ENCODE measurements at regions not wholly inside any gene's neighbourhood (a gene's known extent, or its start where the extent isn't known, plus 50 kb on each side); places are given as distances from the start of the nearest gene placed in this dataset.
"Not testable (repeated sequence)": the region's sequence is repeated elsewhere in the genome, so short reads cannot be mapped to it uniquely, and the experiment has no call there.

GRCh38 chr5:67996596-67996995, 219.0 kb upstream of the PIK3R1 start:
- no peak for DNase-seq (ENCODE audit: low read depth in 4 of 4, low spot score in 2 of 4)

GRCh38 chr5:67992923-67993322, 222.6 kb upstream of the PIK3R1 start:
- DNase-seq (ENCODE audit: low read depth in 4 of 4, low spot score in 2 of 4): no peak

GRCh38 chr5:67989456-67989855, 226.1 kb upstream of the PIK3R1 start:
- no peak for DNase-seq (ENCODE audit: low read depth in 4 of 4, low spot score in 2 of 4)

- DNase-seq (ENCODE audit: low read depth in 4 of 4, low spot score in 2 of 4): no peak
Observed at GRCh38 chr5:67986761-67987160, 228.8 kb upstream of the PIK3R1 start.

GRCh38 chr5:67985686-67986387, 229.7 kb upstream of the PIK3R1 start:
- DNase-seq (ENCODE audit: low read depth in 4 of 4, low spot score in 2 of 4): no peak

GRCh38 chr5:67984546-67984945, 231.0 kb upstream of the PIK3R1 start:
- DNase-seq (ENCODE audit: low read depth in 4 of 4, low spot score in 2 of 4): no peak

- no peak for DNase-seq (ENCODE audit: low read depth in 4 of 4, low spot score in 2 of 4)
Observed at GRCh38 chr5:67983251-67984110, 232.1 kb upstream of the PIK3R1 start.

GRCh38 chr5:67982160-67982559, 233.4 kb upstream of the PIK3R1 start:
- not testable (repeated sequence) for DNase-seq (ENCODE audit: low read depth in 4 of 4, low spot score in 2 of 4)

GRCh38 chr5:67978171-67978570, 237.4 kb upstream of the PIK3R1 start:
- no peak for DNase-seq (ENCODE audit: low read depth in 4 of 4, low spot score in 2 of 4)

GRCh38 chr5:67976891-67977601, 238.5 kb upstream of the PIK3R1 start:
- DNase-seq (ENCODE audit: low read depth in 4 of 4, low spot score in 2 of 4): no peak

- no peak for DNase-seq (ENCODE audit: low read depth in 4 of 4, low spot score in 2 of 4)
Observed at GRCh38 chr5:67976181-67976580, 239.4 kb upstream of the PIK3R1 start.

GRCh38 chr5:67974471-67974870, 241.1 kb upstream of the PIK3R1 start:
- no peak for DNase-seq (ENCODE audit: low read depth in 4 of 4, low spot score in 2 of 4)

- no peak for DNase-seq (ENCODE audit: low read depth in 4 of 4, low spot score in 2 of 4)
Observed at GRCh38 chr5:67974054-67974453, 241.5 kb upstream of the PIK3R1 start.

GRCh38 chr5:67971971-67972821, 243.4 kb upstream of the PIK3R1 start:
- no peak for DNase-seq (ENCODE audit: low read depth in 4 of 4, low spot score in 2 of 4)

- no peak for DNase-seq (ENCODE audit: low read depth in 4 of 4, low spot score in 2 of 4)
Observed at GRCh38 chr5:67971223-67971830, 244.2 kb upstream of the PIK3R1 start.

- DNase-seq (ENCODE audit: low read depth in 4 of 4, low spot score in 2 of 4): no peak
Observed at GRCh38 chr5:67969631-67970030, 245.9 kb upstream of the PIK3R1 start.

- no peak for DNase-seq (ENCODE audit: low read depth in 4 of 4, low spot score in 2 of 4)
Observed at GRCh38 chr5:67969176-67969575, 246.4 kb upstream of the PIK3R1 start.

- no peak for DNase-seq (ENCODE audit: low read depth in 4 of 4, low spot score in 2 of 4)
Observed at GRCh38 chr5:67966712-67967111, 248.8 kb upstream of the PIK3R1 start.

- no peak for DNase-seq (ENCODE audit: low read depth in 4 of 4, low spot score in 2 of 4)
Observed at GRCh38 chr5:67964619-67965018, 250.9 kb upstream of the PIK3R1 start.
